HG02610 (cell line): ENCODE measurements at regions not wholly inside any gene's neighbourhood (a gene's known extent, or its start where the extent isn't known, plus 50 kb on each side); places are given as distances from the start of the nearest gene placed in this dataset.

Experiments used
- ATAC-seq: cut with Tn5 transposase; IDR thresholded peaks from one replicate; pipeline ENCODE4 v1.9.1; 2021; ENCODE audit warnings: mild to moderate bottlenecking, moderate library complexity; ENCODE audit not compliant: unreplicated experiment

- ATAC-seq: no peak
These were observed 118.1 kb downstream of the ZNF621 start for GRCh38 chr3:40642812-40643211.

DNA sequence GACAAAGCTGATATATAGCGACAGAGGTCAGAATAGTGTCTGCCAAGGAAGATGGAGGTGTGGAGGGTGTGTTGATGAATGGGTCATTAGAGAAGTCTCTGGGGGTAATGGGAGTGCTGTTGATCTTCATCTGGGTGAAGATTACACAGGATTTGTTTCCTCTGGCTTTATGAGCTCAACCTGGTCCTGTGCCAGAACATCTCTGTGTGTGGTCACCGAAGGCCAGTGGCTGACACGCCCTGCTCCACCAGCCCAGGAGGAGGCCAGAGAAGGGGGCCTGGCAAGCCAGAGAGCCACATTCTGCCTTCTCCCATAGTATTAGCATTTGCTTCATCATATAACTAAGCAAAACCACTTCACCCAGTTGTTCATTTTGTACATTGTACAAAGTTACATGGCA, 121.1 kb downstream of the ZNF621 start:
- no peak for ATAC-seq

- no peak for ATAC-seq
These were observed 124.6 kb downstream of the ZNF621 start for GRCh38 chr3:40649346-40649745.

DNA sequence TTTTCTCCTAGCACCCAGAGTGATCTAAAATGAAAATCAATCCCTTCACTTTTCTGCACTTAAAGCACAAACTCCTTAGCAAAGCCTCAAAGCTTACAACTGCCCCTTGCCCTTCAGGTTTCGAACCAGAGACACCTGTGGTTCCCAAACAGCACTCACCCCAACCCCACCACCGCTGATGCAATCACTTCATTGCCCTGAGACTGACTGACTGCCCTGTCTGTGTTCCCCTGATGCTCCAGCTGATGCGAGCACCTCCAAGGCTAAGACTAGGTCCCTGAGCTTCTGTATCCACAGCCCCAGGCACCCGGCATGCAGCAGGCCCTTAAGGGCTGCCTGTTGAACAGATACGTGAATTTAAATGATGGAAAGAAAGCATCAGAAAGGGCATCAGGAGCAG, 127.3 kb downstream of the ZNF621 start:
- ATAC-seq: no peak

- no peak for ATAC-seq
These were observed 128.2 kb downstream of the ZNF621 start for GRCh38 chr3:40653001-40653400.

DNA sequence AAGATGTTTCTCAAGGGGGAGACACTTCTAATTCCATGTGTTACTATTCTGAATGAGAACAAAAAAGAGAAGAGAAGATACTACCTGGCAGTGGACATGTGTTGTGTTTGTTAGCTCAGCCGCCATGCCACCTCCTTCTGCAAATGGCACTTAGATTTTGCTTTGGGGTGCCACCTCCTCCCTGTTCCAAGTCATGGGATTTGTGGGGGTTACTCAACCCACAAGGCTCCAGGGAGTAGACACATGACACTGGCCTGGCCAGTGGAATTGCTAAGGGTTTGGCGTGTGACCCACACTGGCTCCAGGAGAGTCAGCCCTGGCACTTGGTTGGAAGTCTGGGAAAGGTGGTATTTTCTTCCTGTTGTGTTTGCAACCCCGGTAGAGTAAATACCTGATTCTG, 129.1 kb downstream of the ZNF621 start:
- no peak for ATAC-seq

- no peak for ATAC-seq
These were observed 130.8 kb downstream of the ZNF621 start for GRCh38 chr3:40655551-40655950.

- no peak for ATAC-seq
These were observed 132.9 kb downstream of the ZNF621 start for GRCh38 chr3:40657623-40658022.

GRCh38 chr3:40658305-40658704, 133.5 kb downstream of the ZNF621 start:
- no peak for ATAC-seq

GRCh38 chr3:40660554-40660953, 135.8 kb downstream of the ZNF621 start:
- no peak for ATAC-seq

GRCh38 chr3:40661284-40661683, 136.5 kb downstream of the ZNF621 start:
- no peak for ATAC-seq

- ATAC-seq: no peak
These were observed 138.5 kb downstream of the ZNF621 start for GRCh38 chr3:40663280-40663679.

- ATAC-seq: no peak
These were observed 144.4 kb downstream of the ZNF621 start for GRCh38 chr3:40669176-40669575.

- ATAC-seq: no peak
These were observed 148.1 kb downstream of the ZNF621 start for GRCh38 chr3:40672861-40673260.

DNA sequence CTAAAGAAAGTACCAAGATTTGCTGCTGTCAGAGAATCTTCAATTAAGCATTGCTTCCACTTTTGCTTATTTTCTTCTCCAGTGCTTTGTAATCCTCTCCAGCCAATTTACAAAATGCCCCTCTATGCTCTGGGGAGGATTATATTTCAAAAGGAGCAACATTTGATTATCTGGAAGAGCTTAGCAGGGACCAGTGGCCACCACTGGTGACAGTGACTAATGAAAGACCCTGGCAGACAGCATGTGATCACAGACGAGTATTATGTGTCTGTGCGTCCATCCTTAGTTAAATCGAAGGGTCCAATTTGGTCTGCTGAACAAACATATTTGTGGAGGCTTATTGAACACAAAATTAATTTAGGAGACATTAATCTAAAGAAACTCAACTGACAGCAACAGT, 152.6 kb downstream of the ZNF621 start:
- no peak for ATAC-seq

- no peak for ATAC-seq
These were observed 153.0 kb downstream of the ZNF621 start for GRCh38 chr3:40677749-40678148.

GRCh38 chr3:40679290-40679689, 154.5 kb downstream of the ZNF621 start:
- no peak for ATAC-seq

DNA sequence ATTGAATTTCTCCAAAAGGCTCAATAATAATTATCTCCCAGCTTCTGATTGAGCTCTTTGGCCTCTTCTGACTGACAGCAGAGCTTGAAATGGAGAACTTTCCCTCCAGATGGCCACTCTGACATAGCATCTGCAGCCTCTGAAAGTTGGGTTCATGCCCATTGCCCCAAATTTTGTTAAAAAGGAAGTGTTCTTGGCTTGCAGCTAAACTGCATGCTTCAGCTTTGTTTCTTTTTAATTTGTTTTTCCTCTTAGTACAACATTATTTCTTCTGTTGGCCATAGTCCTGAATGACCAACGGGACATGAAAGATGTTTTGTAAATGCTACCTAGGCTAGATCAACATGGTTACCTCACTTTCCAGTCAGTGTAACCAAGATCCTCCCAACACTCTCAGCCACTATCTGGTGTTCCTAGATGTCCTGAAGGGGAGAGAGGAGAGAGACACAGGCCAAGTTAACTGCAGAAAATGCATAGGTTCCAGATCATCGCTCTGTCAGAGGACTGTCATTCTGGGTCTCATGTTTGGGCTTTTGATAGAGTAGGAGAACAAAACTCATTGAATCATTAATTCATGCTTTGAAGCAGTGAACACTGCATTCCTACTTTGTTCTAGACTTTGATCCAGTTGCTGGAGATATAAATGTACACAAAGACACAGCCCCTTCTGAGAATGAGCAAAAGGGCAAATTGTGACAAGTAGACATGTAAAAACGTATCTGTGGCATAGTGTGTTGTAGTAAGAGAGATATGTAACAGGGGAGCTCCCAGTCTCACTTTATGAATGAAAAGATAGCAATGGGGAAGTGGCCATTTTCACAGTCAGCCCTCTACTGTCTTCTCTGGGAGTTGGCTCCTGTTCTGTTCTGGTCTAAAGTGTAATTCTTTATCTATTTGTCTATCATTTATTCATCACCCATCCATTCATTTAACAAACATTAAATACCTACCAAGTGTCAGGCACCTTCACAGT, 156.2 kb downstream of the ZNF621 start:
- ATAC-seq: peak; percentile 66

GRCh38 chr3:40681658-40682055, 156.9 kb downstream of the ZNF621 start:
- ATAC-seq: peak; percentile 58

DNA sequence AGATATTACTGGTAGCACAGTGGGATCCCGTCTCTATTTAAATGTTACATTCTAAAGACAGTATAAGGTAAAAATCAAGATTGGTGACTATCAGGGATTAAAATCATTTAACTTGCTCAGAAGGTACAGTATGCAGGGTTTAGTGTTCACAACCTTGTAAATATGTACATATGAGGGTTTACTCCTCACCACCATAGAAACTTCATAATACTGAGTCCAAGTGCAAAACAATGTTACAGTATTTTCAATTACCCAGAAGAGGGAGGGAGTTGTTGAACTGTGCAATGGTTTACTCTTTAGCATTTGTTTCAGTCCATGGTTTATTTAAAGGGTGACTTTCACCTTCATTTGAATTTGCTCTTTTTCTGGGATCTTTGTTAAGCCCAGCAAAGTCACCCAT, 165.1 kb downstream of the ZNF621 start:
- no peak for ATAC-seq

- ATAC-seq: no peak
These were observed 166.1 kb downstream of the ZNF621 start for GRCh38 chr3:40690749-40691451.

DNA sequence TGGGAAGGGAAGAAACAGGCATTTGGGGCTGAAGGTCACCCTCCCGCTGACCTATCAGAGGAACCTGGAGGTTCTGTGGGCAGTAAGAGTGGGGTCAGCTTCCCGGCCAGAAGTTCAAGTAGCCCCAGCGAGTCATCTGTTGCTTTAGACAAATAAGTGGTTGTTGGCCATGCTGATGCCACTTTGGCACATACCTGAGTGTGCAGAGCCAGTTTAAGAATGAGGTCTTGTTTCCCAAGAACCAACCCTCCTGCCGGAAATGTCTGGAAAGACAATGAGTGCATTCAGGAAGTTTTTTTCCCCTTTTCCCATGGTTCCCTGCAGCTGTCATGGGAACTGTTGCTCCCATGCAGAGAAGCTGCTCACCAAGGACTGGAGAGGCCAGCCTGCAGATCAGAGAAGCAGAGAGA, 166.7 kb downstream of the ZNF621 start:
- no peak for ATAC-seq
